GM12878 (cell line): ENCODE measurements at regions not wholly inside any gene's neighbourhood (a gene's known extent, or its start where the extent isn't known, plus 50 kb on each side); places are given as distances from the start of the nearest gene placed in this dataset.

Experiments
- ATAC-seq: fragments of 200-7000 bp; cut with Tn5 transposase; 3 replicates; pipeline ENCODE4 v1.9.1; 2020; ENCODE audit warnings: mild to moderate bottlenecking, moderate library complexity
- BruUV-seq: library from RNA; stranded (reverse); fragments of 400-500 nt; replicated peaks from 2 replicates; lab custom pipeline; 2021; lab: Mats Ljungman, UMichigan
- CTCF ChIA-PET: fragments of 300-600 bp; sonication (Branson Sonifier 250); formaldehyde crosslinking; extraction: SDS; loops from one replicate; lab custom pipeline; 2021; ENCODE audit warnings: inconsistent platforms; lab: Yijun Ruan, JAX
- POLR2A ChIA-PET: fragments of 350-600 bp; formaldehyde crosslinking; extraction: SDS; loops from one replicate; lab custom pipeline; 2021; ENCODE audit warnings: inconsistent platforms; lab: Charles Lee
- RAD21 ChIA-PET: fragments of 300-600 bp; sonication (Branson Sonifier 250); formaldehyde crosslinking; loops from one replicate; lab custom pipeline; 2023; ENCODE audit warnings: antibody characterized with exemption; ENCODE audit not compliant: unreplicated experiment; lab: Charles Lee
- SMC1A ChIA-PET: fragments of 300-600 bp; sonication (Branson Sonifier 250); formaldehyde crosslinking; loops from one replicate; lab custom pipeline; 2023; ENCODE audit not compliant: unreplicated experiment, uncharacterized antibody; lab: Charles Lee
- DNase-seq: peaks from one replicate; pipeline ENCODE4 v3.0.0-alpha.2; 2011; ENCODE audit warnings: low read depth, low spot score
- FAIRE-seq: peaks from 3 replicates; lab custom pipeline; 2011; peaks lifted over from hg19 to GRCh38; lab: Jason Lieb, UNC
- H2AFZ ChIP-seq: 2 replicates; pipeline ENCODE4 v1.6.0; 2011; ENCODE audit warnings: low read depth, low read length, control low read depth; ENCODE audit not compliant: control insufficient read depth
- H3K27ac ChIP-seq: 2 replicates; pipeline ENCODE4 v1.5.1; 2011; ENCODE audit warnings: control low read depth; ENCODE audit not compliant: control insufficient read depth, insufficient read depth
- H3K27me3 ChIP-seq, 2 experiments: replicated peaks in 1 of 2; 2 replicates each; pipeline versions ENCODE4 v1.6.0 to v1.6.1; 2011; ENCODE audit warnings: low read length in 1 of 2; ENCODE audit not compliant: control insufficient read depth in 2 of 2, insufficient read depth in 2 of 2
- H3K36me3 ChIP-seq, 2 experiments: 2 replicates each; pipeline ENCODE4 v1.5.1; 2011; ENCODE audit warnings: low read length in 1 of 2; ENCODE audit not compliant: control insufficient read depth in 2 of 2, insufficient read depth in 2 of 2
- H3K4me1 ChIP-seq: 2 replicates; pipeline ENCODE4 v1.6.1; 2011; ENCODE audit warnings: mild to moderate bottlenecking, low read length, moderate library complexity, mixed read lengths; ENCODE audit not compliant: control insufficient read depth, insufficient read depth
- H3K4me2 ChIP-seq: 2 replicates; pipeline ENCODE4 v1.6.0; 2011; ENCODE audit warnings: control low read depth; ENCODE audit not compliant: control insufficient read depth, insufficient read depth
- H3K4me3 ChIP-seq: fragments of 200-600 bp; sonication (generic); 2 replicates; pipeline ENCODE4 v1.5.1; 2016
- H3K79me2 ChIP-seq: 2 replicates; pipeline ENCODE4 v1.6.0; 2011; ENCODE audit warnings: low read length; ENCODE audit not compliant: control insufficient read depth, insufficient read depth
- H3K9ac ChIP-seq: 2 replicates; pipeline ENCODE4 v1.8.0; 2011; ENCODE audit warnings: low read length, control low read depth, mixed read lengths; ENCODE audit not compliant: control insufficient read depth, insufficient read depth
- H3K9me3 ChIP-seq: replicated peaks from 3 replicates; pipeline ENCODE4 v1.5.1; 2011; ENCODE audit warnings: mild to moderate bottlenecking, low read length; ENCODE audit not compliant: control insufficient read depth, insufficient read depth
- H4K20me1 ChIP-seq: 2 replicates; pipeline ENCODE4 v1.6.0; 2011; ENCODE audit not compliant: control insufficient read depth, insufficient read depth
- ATF7 ChIP-seq: fragments of 450-650 bp; IDR thresholded peaks from 2 replicates; pipeline ENCODE4 v1.6.1; 2016; ENCODE audit warnings: low read depth, mild to moderate bottlenecking
- BHLHE40 ChIP-seq, 2 experiments: fragments of 450-650 bp in 1 of 2; IDR thresholded peaks; 2 replicates each; pipeline ENCODE4 v1.6.1; 2011 to 2017; ENCODE audit warnings: low read depth in 2 of 2, borderline replicate concordance in 1 of 2, improper control_type of control experiment in 1 of 2, low read length in 1 of 2, mild to moderate bottlenecking in 1 of 2
- DPF2 ChIP-seq: fragments of 450-650 bp; IDR thresholded peaks from 2 replicates; pipeline ENCODE4 v1.6.1; 2017; ENCODE audit warnings: mild to moderate bottlenecking
- EP300 ChIP-seq, 2 experiments: fragments of 150-350 bp in 1 of 2; IDR thresholded peaks; 2 replicates each; pipeline ENCODE4 v1.6.1; 2011 to 2012; ENCODE audit warnings: low read depth in 2 of 2, low read length in 2 of 2, borderline replicate concordance in 1 of 2, improper control_type of control experiment in 1 of 2, inconsistent platforms in 1 of 2; ENCODE audit not compliant: control insufficient read depth in 1 of 2
- MYC ChIP-seq: IDR thresholded peaks from 2 replicates; pipeline ENCODE4 v1.6.1; 2011; ENCODE audit warnings: mild to moderate bottlenecking, low read length, moderate library complexity, inconsistent platforms; ENCODE audit not compliant: insufficient read depth, insufficient replicate concordance, insufficient read length, severe bottlenecking
- PBX3 ChIP-seq: IDR thresholded peaks from 2 replicates; pipeline ENCODE4 v1.6.1; 2011; ENCODE audit warnings: mild to moderate bottlenecking, low read depth, low read length, moderate library complexity; ENCODE audit not compliant: insufficient replicate concordance
- RBBP5 ChIP-seq: fragments of 200-600 bp; sonication (generic); conservative IDR thresholded peaks from 2 replicates; pipeline ENCODE4 v1.6.1; 2016
- RELB ChIP-seq: fragments of 450-650 bp; IDR thresholded peaks from 2 replicates; pipeline ENCODE4 v1.6.1; 2017; ENCODE audit warnings: low read depth, mild to moderate bottlenecking, moderate library complexity
- RFX5 ChIP-seq: IDR thresholded peaks from 2 replicates; pipeline ENCODE4 v1.6.1; 2011; ENCODE audit warnings: low read depth, low read length, improper control_type of control experiment
- STAT1 ChIP-seq: fragments of 450-650 bp; conservative IDR thresholded peaks from 2 replicates; pipeline ENCODE4 v1.6.1; 2014; ENCODE audit warnings: antibody characterized with exemption, mild to moderate bottlenecking
- ZBTB33 ChIP-seq: fragments of 450-650 bp; IDR thresholded peaks from 2 replicates; pipeline ENCODE4 v1.6.1; 2017; ENCODE audit warnings: mild to moderate bottlenecking
- ZNF24 ChIP-seq: fragments of 450-650 bp; IDR thresholded peaks from 2 replicates; pipeline ENCODE4 v1.6.1; 2017; ENCODE audit warnings: antibody characterized with exemption, mild to moderate bottlenecking
- WGBS: methylation state at CpG from one replicate; pipeline ENCODE4 v1.1.6; 2016; ENCODE audit warnings: low lambda C conversion rate; ENCODE audit not compliant: insufficient replicate concordance, insufficient coverage; ENCODE audit errors: missing lambda C conversion rate; 5-methylcytosine and 5-hydroxymethylcytosine counted together
- in situ Hi-C: fragments of 300-500 bp; cut with MboI; formaldehyde crosslinking; loops from 9 replicates; pipeline ENCODE4 v1.14.3; 2018; ENCODE audit warnings: mixed read lengths
- intact Hi-C: fragments of 100-400 bp; cut with micrococcal nuclease; formaldehyde crosslinking; loops from one replicate; pipeline ENCODE4 v1.14.2; 2022; ENCODE audit not compliant: unreplicated experiment

DNA sequence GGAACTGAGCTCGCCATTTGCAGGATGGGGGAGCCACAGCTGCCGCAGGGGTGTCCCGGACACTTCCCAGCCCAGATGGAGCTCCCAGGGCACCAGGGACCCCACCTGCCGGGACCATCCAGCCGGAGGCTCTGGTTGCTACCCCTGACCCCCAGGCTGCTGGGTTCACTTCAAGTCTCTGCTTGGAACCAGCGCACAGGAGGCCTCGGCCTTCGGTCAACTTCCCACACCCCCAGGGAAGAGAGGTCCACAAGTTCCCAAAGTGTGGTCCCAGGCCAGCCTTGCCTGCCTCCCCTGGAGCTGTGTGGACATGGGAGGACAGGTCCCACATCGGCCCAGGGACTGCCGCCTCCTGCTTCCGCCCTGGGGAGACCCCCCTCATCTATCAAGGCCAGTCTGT lies 117.0 kb downstream of the TEX29 start:
- no peaks in the 10 kb centered on the region for H3K4me1 ChIP-seq
- DNase-seq, result no peak
- H3K9ac ChIP-seq, result no peak overlapping the region
- ChIA-PET SMC1A (no interaction called here), CTCF (interaction anchor here (1.2 kb wide), 1 partner anchor 8 kb away, joined by 4 read pairs; no protein-coding TSS in a partner anchor), RAD21 (no interaction called here), POLR2A (no interaction called here)
- no peaks in the 10 kb centered on the region for H3K9me3 ChIP-seq
- no peaks in the 10 kb centered on the region for H3K27me3 ChIP-seq
- no peak overlapping the region for H3K4me2 ChIP-seq
- H3K4me3 ChIP-seq, result no peak overlapping the region
- H2AFZ ChIP-seq, result no peak overlapping the region
- no peaks in the 10 kb centered on the region for H3K36me3 ChIP-seq
- BruUV-seq, result no TSS peak
- no peaks in the 10 kb centered on the region for H4K20me1 ChIP-seq
- in situ Hi-C loops (no loop called here), intact Hi-C loops (no loop called here)
- H3K79me2 ChIP-seq, result no peaks in the 10 kb centered on the region
- 25% methylated on average over 10 of the region's 11 CpGs for WGBS
- ATAC-seq, result no peak
- no peak for FAIRE-seq
- H3K27ac ChIP-seq, result no peak overlapping the region
- TF ChIP-seq RFX5, result no peak

DNA sequence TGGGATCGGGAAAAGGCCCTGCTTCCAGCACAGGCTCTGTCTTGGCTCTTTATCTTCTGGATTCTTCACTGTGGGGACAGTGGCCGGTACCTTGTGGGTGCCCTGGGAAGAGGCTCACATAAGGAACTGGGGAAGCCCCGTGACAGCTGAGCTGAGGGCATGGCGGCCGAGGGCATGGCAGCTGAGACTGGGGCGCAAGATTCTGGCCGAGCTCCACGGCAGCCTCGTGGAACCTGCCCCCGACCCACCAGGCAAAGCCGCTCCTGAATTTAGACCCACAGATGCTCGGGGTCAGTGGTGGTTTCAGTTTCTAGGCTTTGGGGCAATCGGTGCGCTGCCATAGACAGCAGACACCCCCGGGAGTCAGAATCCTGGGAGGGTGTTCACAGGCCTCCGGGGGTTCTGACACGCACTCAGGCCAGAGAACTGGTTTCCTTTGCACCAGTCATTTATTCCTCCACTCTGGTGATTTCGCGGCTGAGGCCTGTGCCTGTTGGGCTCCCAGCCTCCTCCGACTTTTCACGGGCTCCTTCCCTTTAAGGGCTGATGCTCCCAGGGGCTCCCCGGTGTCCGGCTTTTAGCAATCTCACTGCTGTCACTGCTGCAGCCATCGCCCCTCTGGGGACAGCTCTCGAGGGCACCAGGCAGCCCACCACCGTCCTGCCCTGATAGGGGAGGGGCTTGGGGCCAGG lies 117.6 kb downstream of the TEX29 start:
- no peaks in the 10 kb centered on the region for H3K9me3 ChIP-seq
- FAIRE-seq, result no peak
- H3K4me1 ChIP-seq, result no peaks in the 10 kb centered on the region
- RAD21 ChIA-PET, result no interaction called here
- no TSS peak for BruUV-seq
- 44% methylated on average over 26 of the region's 26 CpGs for WGBS
- ATAC-seq, result no peak
- in situ Hi-C loops (no loop called here), intact Hi-C loops (no loop called here)
- H3K9ac ChIP-seq, result no peak overlapping the region
- no peak overlapping the region for H3K27ac ChIP-seq
- POLR2A ChIA-PET, result no interaction called here
- CTCF ChIA-PET, result interaction anchor here (1.1 to 1.2 kb wide), 2 partner anchors 9 to 370 kb away, joined by 4 to 6 read pairs; no protein-coding TSS in a partner anchor
- no peak overlapping the region for H3K4me3 ChIP-seq
- no peaks in the 10 kb centered on the region for H3K27me3 ChIP-seq
- no peak for DNase-seq
- H4K20me1 ChIP-seq, result no peaks in the 10 kb centered on the region
- H3K4me2 ChIP-seq, result no peak overlapping the region
- H3K79me2 ChIP-seq, result no peaks in the 10 kb centered on the region
- SMC1A ChIA-PET, result no interaction called here
- H3K36me3 ChIP-seq, result no peaks in the 10 kb centered on the region
- H2AFZ ChIP-seq, result no peak overlapping the region
- TF ChIP-seq ZBTB33 (no peak), RELB (no peak), ATF7 (no peak), PBX3 (no peak), BHLHE40 (IDR thresholded peaks at IDR 0.05; ENCODE audit: borderline replicate concordance in 1 of 2, low read depth in 2 of 2, low read length in 1 of 2) (no peak), EP300 (IDR thresholded peaks at IDR 0.05; ENCODE audit: borderline replicate concordance in 1 of 2, control insufficient read depth in 1 of 2, low read depth in 2 of 2, low read length in 2 of 2) (no peak), RBBP5 (no peak), MYC (no peak), DPF2 (no peak), STAT1 (no peak), ZNF24 (no peak)
